Body of pancreas (tissue), 4 donors: ENCODE measurements at regions not wholly inside any gene's neighbourhood (a gene's known extent, or its start where the extent isn't known, plus 50 kb on each side); places are given as distances from the start of the nearest gene placed in this dataset.

Experiments used
- ATAC-seq: fragments of 150-250 bp; one replicate; pipeline ENCODE4 v1.9.1; 2016
- DNase-seq, 4 donors: peaks; one replicate each; pipeline ENCODE4 v3.0.0-alpha.2; 2019
- H3K27ac ChIP-seq, 4 donors: fragments of 200-600 bp; sonication (generic); 1 replicate in 3 of 4; 2 replicates in 1 of 4; pipeline versions ENCODE4 v1.5.1 to v1.6.1; 2016 to 2019; ENCODE audit warnings: mild to moderate bottlenecking in 1 of 4, mixed read lengths in 1 of 4, moderate library complexity in 1 of 4
- H3K27me3 ChIP-seq, 2 donors: fragments of 200-600 bp; sonication (generic); one replicate each; pipeline ENCODE4 v1.6.0; 2016; ENCODE audit warnings: mild to moderate bottlenecking in 1 of 2
- H3K36me3 ChIP-seq, 2 donors: fragments of 200-600 bp; sonication (generic); replicated peaks in 1 of 2; 2 replicates each; pipeline ENCODE4 v1.5.1; 2016; ENCODE audit warnings: low read depth in 2 of 2; ENCODE audit not compliant: insufficient read depth in 1 of 2
- H3K4me1 ChIP-seq: fragments of 200-600 bp; sonication (generic); one replicate; pipeline ENCODE4 v1.6.0; 2016
- H3K4me3 ChIP-seq, 2 donors: fragments of 200-600 bp; sonication (generic); 1 replicate in 1 of 2; 2 replicates in 1 of 2; pipeline ENCODE4 v1.5.1; 2016 to 2019
- H3K9me3 ChIP-seq, 3 donors: fragments of 200-600 bp; sonication (generic); 1 replicate in 2 of 3; 2 replicates in 1 of 3; pipeline ENCODE4 v1.5.1; 2016
- CTCF ChIP-seq, 7 experiments: fragments of 450-650 bp in 4 of 7; fragments of 200-600 bp in 3 of 7; sonication (generic) in 3 of 7; IDR thresholded peaks; one replicate each; pipeline ENCODE4 v1.5.1; 2016 to 2019; ENCODE audit warnings: antibody characterized with exemption in 7 of 7
- POLR2A ChIP-seq, 3 donors: fragments of 450-650 bp; IDR thresholded peaks; one replicate each; pipeline ENCODE4 v1.6.1; 2016; ENCODE audit warnings: antibody characterized with exemption in 3 of 3, mild to moderate bottlenecking in 2 of 3
- WGBS, 2 donors: methylation state at CpG; one replicate each; pipeline ENCODE4 v1.1.5; 2017; 5-methylcytosine and 5-hydroxymethylcytosine counted together
- intact Hi-C: fragments of 100-400 bp; cut with DNase I; formaldehyde crosslinking; loops from one replicate; pipeline ENCODE4 v1.15.1; 2023

GRCh38 chr5:98713856-98714255 lies 59.6 kb upstream of the RGMB start:
- ATAC-seq: no peak
- no peaks in the 10 kb centered on the region for H3K4me1 ChIP-seq
- H3K4me3 ChIP-seq: no peak overlapping the region
- intact Hi-C loops: no loop called here
- H3K27ac ChIP-seq: no peak overlapping the region
- H3K27me3 ChIP-seq: no peaks in the 10 kb centered on the region
- no peaks in the 10 kb centered on the region for H3K9me3 ChIP-seq
- DNase-seq: no peak
- no peaks in the 10 kb centered on the region for H3K36me3 ChIP-seq
- TF ChIP-seq POLR2A (IDR thresholded peaks at IDR 0.05) (no peak), CTCF (IDR thresholded peaks at IDR 0.05) (no peak)

- H3K36me3 ChIP-seq: no peaks in the 10 kb centered on the region
- H3K4me3 ChIP-seq: no peak overlapping the region
- intact Hi-C loops: no loop called here
- TF ChIP-seq CTCF (IDR thresholded peaks at IDR 0.05) (no peak), POLR2A (IDR thresholded peaks at IDR 0.05) (no peak)
- no peak for DNase-seq
- H3K27me3 ChIP-seq: no peaks in the 10 kb centered on the region
- no peak for ATAC-seq
- 57 to 60% methylated on average over 3 of the region's 3 CpGs for WGBS, 2 donors
- H3K4me1 ChIP-seq: no peaks in the 10 kb centered on the region
- H3K9me3 ChIP-seq: no peaks in the 10 kb centered on the region
- no peak overlapping the region for H3K27ac ChIP-seq
Observed at GRCh38 chr5:98714710-98715288, 58.7 kb upstream of the RGMB start.

- DNase-seq: no peak
- intact Hi-C loops: no loop called here
- Histone ChIP-seq H3K9me3 (no peaks in the 10 kb centered on the region), H3K27me3 (no peaks in the 10 kb centered on the region), H3K36me3 (no peaks in the 10 kb centered on the region), H3K27ac (no peak overlapping the region), H3K4me1 (no peaks in the 10 kb centered on the region), H3K4me3 (no peak overlapping the region)
- TF ChIP-seq POLR2A (IDR thresholded peaks at IDR 0.05): no peak
- TF ChIP-seq CTCF (IDR thresholded peaks at IDR 0.05): no peak
- 31 to 41% methylated on average over 1 of the region's 1 CpG for WGBS, 2 donors
- ATAC-seq: no peak
Observed at GRCh38 chr5:98721231-98721928, 52.1 kb upstream of the RGMB start.

GRCh38 chr5:98722188-98722587 lies 51.3 kb upstream of the RGMB start:
- Histone ChIP-seq H3K27ac (no peak overlapping the region), H3K9me3 (no peaks in the 10 kb centered on the region), H3K4me1 (no peaks in the 10 kb centered on the region), H3K36me3 (no peaks in the 10 kb centered on the region), H3K4me3 (no peak overlapping the region), H3K27me3 (no peaks in the 10 kb centered on the region)
- intact Hi-C loops: no loop called here
- TF ChIP-seq POLR2A (IDR thresholded peaks at IDR 0.05) (no peak), CTCF (IDR thresholded peaks at IDR 0.05) (no peak)
- no peak for ATAC-seq
- no peak for DNase-seq
- WGBS, 2 donors: 24 to 38% methylated on average over 2 of the region's 2 CpGs

GRCh38 chr5:98723061-98723460 lies 50.4 kb upstream of the RGMB start:
- Histone ChIP-seq H3K27me3 (no peaks in the 10 kb centered on the region), H3K4me1 (no peaks in the 10 kb centered on the region), H3K36me3 (no peaks in the 10 kb centered on the region), H3K27ac (no peak overlapping the region), H3K4me3 (no peak overlapping the region), H3K9me3 (no peaks in the 10 kb centered on the region)
- ATAC-seq (no peak), DNase-seq (no peak)
- 81 to 83% methylated on average over 2 of the region's 2 CpGs for WGBS, 2 donors
- intact Hi-C loops: no loop called here
- TF ChIP-seq POLR2A (IDR thresholded peaks at IDR 0.05) (no peak), CTCF (IDR thresholded peaks at IDR 0.05) (no peak)
